GM12872 (cell line): ENCODE measurements at regions not wholly inside any gene's neighbourhood (a gene's known extent, or its start where the extent isn't known, plus 50 kb on each side); places are given as distances from the start of the nearest gene placed in this dataset.

Source experiments
- CTCF ChIP-seq: IDR thresholded peaks from 3 replicates; pipeline ENCODE4 v1.5.1; 2011; ENCODE audit warnings: low read depth, mild to moderate bottlenecking, low read length, moderate library complexity; ENCODE audit not compliant: insufficient read depth

DNA sequence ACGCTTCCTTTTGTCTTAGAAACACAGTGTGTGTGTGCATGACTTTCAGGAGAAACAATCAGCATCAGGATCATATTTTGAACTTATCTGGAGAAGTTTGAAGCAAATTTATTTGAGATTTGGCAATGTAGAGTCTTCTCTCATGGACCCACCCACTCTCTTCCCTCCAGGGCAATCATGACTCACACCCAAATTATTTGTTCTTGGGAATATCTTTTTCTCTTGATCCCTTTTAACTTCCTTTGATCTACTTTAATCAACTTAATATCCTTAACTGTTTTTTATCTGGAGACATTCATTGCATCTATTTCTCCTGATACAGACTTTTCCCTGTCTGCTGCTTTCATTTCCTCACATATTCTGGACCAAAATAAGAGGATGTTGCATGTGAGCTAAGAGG, 1174.3 kb downstream of the GATA3 start:
- TF ChIP-seq CTCF, result no peak

- TF ChIP-seq CTCF, result no peak
Measured at GRCh38 chr10:9229702-9230244, 1175.3 kb downstream of the GATA3 start.

- no peak for TF ChIP-seq CTCF
Measured at GRCh38 chr10:9230625-9231024, 1176.1 kb downstream of the GATA3 start.

DNA sequence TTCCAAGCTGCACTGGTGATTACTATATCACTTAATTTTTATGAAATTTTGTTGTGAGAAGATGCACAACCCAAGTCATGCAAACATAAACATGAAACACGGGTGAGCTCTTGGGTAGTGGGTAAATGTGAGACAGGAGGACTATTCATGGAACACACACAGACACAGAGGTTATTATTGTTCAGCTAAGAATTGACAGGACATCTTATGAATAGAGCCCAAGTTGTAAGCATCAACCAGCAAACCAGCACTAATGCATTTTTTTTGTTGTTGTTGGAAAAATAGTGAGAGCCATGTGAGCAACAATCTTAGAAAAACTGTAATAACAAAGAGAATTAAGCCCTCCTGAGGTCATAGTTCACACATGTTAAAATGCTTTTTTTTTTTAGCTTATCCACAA, 1179.7 kb downstream of the GATA3 start:
- no peak for TF ChIP-seq CTCF

DNA sequence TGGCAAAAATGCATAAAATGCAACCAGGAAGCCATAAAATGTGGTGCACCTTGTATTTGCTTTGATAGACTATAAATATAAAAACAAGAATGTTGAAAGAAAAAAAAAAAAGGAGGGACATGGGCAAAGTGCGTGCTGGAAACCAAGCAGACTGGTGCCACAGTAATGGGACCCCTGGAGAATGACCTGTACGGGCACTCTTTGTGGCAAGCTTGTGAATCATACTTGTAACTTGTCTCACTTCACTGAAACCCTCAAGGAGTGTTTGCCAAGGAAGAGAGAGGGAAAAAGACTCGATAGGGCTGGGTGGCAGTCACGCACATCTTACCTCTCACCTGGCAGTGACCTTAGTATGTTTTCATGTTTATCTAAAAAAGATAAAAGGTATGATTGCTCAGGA, 1183.6 kb downstream of the GATA3 start:
- no peak for TF ChIP-seq CTCF

GRCh38 chr10:9239298-9239697, 1184.8 kb downstream of the GATA3 start:
- TF ChIP-seq CTCF, result no peak

GRCh38 chr10:9243941-9244411, 1189.5 kb downstream of the GATA3 start:
- TF ChIP-seq CTCF, result no peak
